Spleen (tissue), 7 donors: ENCODE measurements at regions not wholly inside any gene's neighbourhood (a gene's known extent, or its start where the extent isn't known, plus 50 kb on each side); places are given as distances from the start of the nearest gene placed in this dataset.

Experiments
- CTCF ChIP-seq, 11 experiments: fragments of 200-600 bp in 7 of 11; fragments of 450-650 bp in 4 of 11; sonication (generic) in 4 of 11; IDR thresholded peaks in 8 of 11; conservative IDR thresholded peaks in 3 of 11; 1 replicate in 7 of 11; 2 replicates in 4 of 11; pipeline versions ENCODE4 v1.4.0 to v1.8.0; 2016 to 2021; ENCODE audit warnings: antibody characterized with exemption in 11 of 11, inconsistent platforms in 4 of 11, mild to moderate bottlenecking in 1 of 11
- POLR2A ChIP-seq, 3 donors: fragments of 450-650 bp; IDR thresholded peaks; one replicate each; pipeline ENCODE4 v1.5.1; 2017; ENCODE audit warnings: antibody characterized with exemption in 3 of 3, mild to moderate bottlenecking in 1 of 3
- donor health status: DM: no; HTN: no; CAD: no; lungs with moderate emphysema.
- donor health status: DM: no; HTN: no; CAD: no.
- donor health status: DM: no; HTN: no; CAD: no.

DNA sequence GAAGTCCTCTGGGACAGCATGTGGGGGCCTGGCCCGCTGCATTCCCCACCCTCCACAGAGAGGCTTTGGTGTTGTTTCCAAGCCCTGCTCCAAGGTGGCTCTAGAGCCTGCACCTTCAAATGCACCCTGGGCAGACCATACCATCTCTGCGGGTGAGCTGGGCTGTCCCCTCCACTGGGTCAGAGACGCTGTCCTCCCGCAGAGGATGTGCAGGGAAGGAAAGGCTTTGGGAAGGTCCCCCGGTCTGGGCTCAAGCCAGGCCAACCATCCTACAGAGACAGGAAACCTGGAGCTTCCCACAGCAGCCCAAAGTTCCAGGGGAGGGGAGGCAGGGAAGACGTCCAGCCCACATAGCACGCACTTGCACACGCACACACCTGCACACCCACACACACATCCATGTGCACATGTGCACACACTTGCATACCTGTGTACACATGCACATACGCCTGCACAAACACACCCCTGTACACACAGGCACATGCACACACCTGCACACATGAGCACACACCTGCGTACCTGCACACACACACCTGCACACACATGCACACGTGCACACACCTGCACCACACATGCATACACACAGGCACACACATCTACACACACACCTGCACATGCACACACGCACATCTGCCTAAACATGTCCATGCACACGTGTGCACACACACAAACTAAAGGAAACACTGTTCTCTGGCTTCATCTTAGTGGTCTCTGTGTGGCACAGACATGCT is 155.4 kb downstream of the ERMARD start:
- TF ChIP-seq POLR2A (IDR thresholded peaks at IDR 0.05) (no peak), CTCF (IDR thresholded peaks at IDR 0.05 in 8 of 11, conservative IDR thresholded peaks at IDR 0.05 in 3 of 11) (no peak)
